Activated naive CD8-positive, alpha-beta T cell (primary cell): ENCODE measurements at regions not wholly inside any gene's neighbourhood (a gene's known extent, or its start where the extent isn't known, plus 50 kb on each side); places are given as distances from the start of the nearest gene placed in this dataset.
A peak's percentile ranks its signal among the peaks of the same experiment; 100 is the strongest.
"Not testable (repeated sequence)": the region's sequence is repeated elsewhere in the genome, so short reads cannot be mapped to it uniquely, and the experiment has no call there.

ENCODE experiments used
- H3K27ac Mint-ChIP-seq: one replicate; pipeline ENCODE4 v1.8.0; 2021; ENCODE audit warnings: mixed read lengths
- H3K27me3 Mint-ChIP-seq: one replicate; pipeline ENCODE4 v1.8.0; 2021; ENCODE audit warnings: mixed read lengths
- H3K36me3 Mint-ChIP-seq: one replicate; pipeline ENCODE4 v1.8.0; 2021; ENCODE audit warnings: mixed read lengths
- H3K4me1 Mint-ChIP-seq: one replicate; pipeline ENCODE4 v1.8.0; 2021; ENCODE audit warnings: low read depth, mixed read lengths
- H3K4me3 Mint-ChIP-seq: one replicate; pipeline ENCODE4 v1.8.0; 2021; ENCODE audit warnings: mild to moderate bottlenecking, mixed read lengths
- H3K9me3 Mint-ChIP-seq: one replicate; pipeline ENCODE4 v1.8.0; 2021; ENCODE audit warnings: low read depth, mixed read lengths

GRCh38 chr9:15069106-15069505, 158.9 kb upstream of the FREM1 start:
- H3K36me3 Mint-ChIP-seq = peaks cover 3% of the 10 kb centered on the region
- H3K4me1 Mint-ChIP-seq = no peaks in the 10 kb centered on the region
- H3K27ac Mint-ChIP-seq = no peak overlapping the region
- peaks cover 1% of the 10 kb centered on the region for H3K27me3 Mint-ChIP-seq
- H3K4me3 Mint-ChIP-seq = no peak overlapping the region
- peaks cover 10% of the 10 kb centered on the region for H3K9me3 Mint-ChIP-seq

- Mint-ChIP-seq H3K4me3 (no peak overlapping the region), H3K9me3 (peaks cover 10% of the 10 kb centered on the region), H3K27me3 (peaks cover 1% of the 10 kb centered on the region), H3K36me3 (peaks cover 3% of the 10 kb centered on the region), H3K27ac (no peak overlapping the region), H3K4me1 (no peaks in the 10 kb centered on the region)
These were observed 158.0 kb upstream of the FREM1 start for GRCh38 chr9:15068261-15068660.

GRCh38 chr9:15059003-15059402, 148.8 kb upstream of the FREM1 start:
- H3K27me3 Mint-ChIP-seq = peaks cover 3% of the 10 kb centered on the region
- no peak overlapping the region for H3K27ac Mint-ChIP-seq
- no peaks in the 10 kb centered on the region for H3K9me3 Mint-ChIP-seq
- H3K4me1 Mint-ChIP-seq = no peaks in the 10 kb centered on the region
- H3K4me3 Mint-ChIP-seq = no peak overlapping the region
- no peaks in the 10 kb centered on the region for H3K36me3 Mint-ChIP-seq

GRCh38 chr9:15058236-15058635, 148.0 kb upstream of the FREM1 start:
- no peak overlapping the region for H3K4me3 Mint-ChIP-seq
- no peak overlapping the region for H3K27ac Mint-ChIP-seq
- H3K4me1 Mint-ChIP-seq = no peaks in the 10 kb centered on the region
- peaks cover 3% of the 10 kb centered on the region for H3K27me3 Mint-ChIP-seq
- no peaks in the 10 kb centered on the region for H3K36me3 Mint-ChIP-seq
- H3K9me3 Mint-ChIP-seq = no peaks in the 10 kb centered on the region

GRCh38 chr9:15055284-15055683, 145.1 kb upstream of the FREM1 start:
- not testable (repeated sequence) for H3K27me3 Mint-ChIP-seq, H3K9me3 Mint-ChIP-seq, H3K36me3 Mint-ChIP-seq, H3K4me1 Mint-ChIP-seq, H3K4me3 Mint-ChIP-seq, H3K27ac Mint-ChIP-seq

GRCh38 chr9:15048772-15049171, 138.5 kb upstream of the FREM1 start:
- Mint-ChIP-seq H3K27ac (no peak overlapping the region), H3K4me3 (no peak overlapping the region), H3K27me3 (peaks cover 5% of the 10 kb centered on the region), H3K36me3 (no peaks in the 10 kb centered on the region), H3K9me3 (peaks cover 5% of the 10 kb centered on the region), H3K4me1 (no peaks in the 10 kb centered on the region)

- H3K27ac Mint-ChIP-seq = no peak overlapping the region
- no peak overlapping the region for H3K4me3 Mint-ChIP-seq
These were observed 136.9 kb upstream of the FREM1 start for GRCh38 chr9:15047028-15047551.

GRCh38 chr9:15033316-15033715, 123.1 kb upstream of the FREM1 start:
- Mint-ChIP-seq H3K27me3 (peaks cover 2% of the 10 kb centered on the region), H3K4me1 (no peaks in the 10 kb centered on the region), H3K4me3 (no peak overlapping the region), H3K36me3 (no peaks in the 10 kb centered on the region), H3K27ac (no peak overlapping the region), H3K9me3 (peaks cover under 1% of the 10 kb centered on the region)

More at GRCh38 chr9:15047028-15047551, 136.9 kb upstream of the FREM1 start:
- Mint-ChIP-seq H3K4me1 (no peaks in the 10 kb centered on the region), H3K36me3 (no peaks in the 10 kb centered on the region), H3K9me3 (peaks cover 3% of the 10 kb centered on the region), H3K27me3 (peaks cover 5% of the 10 kb centered on the region)

GRCh38 chr9:15032860-15033259, 122.6 kb upstream of the FREM1 start:
- Mint-ChIP-seq H3K4me3 (no peak overlapping the region), H3K27ac (no peak overlapping the region), H3K27me3 (peaks cover 2% of the 10 kb centered on the region), H3K4me1 (no peaks in the 10 kb centered on the region), H3K9me3 (peaks cover 5% of the 10 kb centered on the region), H3K36me3 (no peaks in the 10 kb centered on the region)

GRCh38 chr9:15021146-15021545, 110.9 kb upstream of the FREM1 start:
- Mint-ChIP-seq H3K4me3 (no peak overlapping the region), H3K9me3 (peaks cover 4% of the 10 kb centered on the region), H3K27me3 (peaks cover 5% of the 10 kb centered on the region), H3K36me3 (peaks cover 5% of the 10 kb centered on the region), H3K27ac (no peak overlapping the region), H3K4me1 (no peaks in the 10 kb centered on the region)

- H3K4me3 Mint-ChIP-seq = no peak overlapping the region
- no peaks in the 10 kb centered on the region for H3K9me3 Mint-ChIP-seq
- H3K4me1 Mint-ChIP-seq = no peaks in the 10 kb centered on the region
- no peak overlapping the region for H3K27ac Mint-ChIP-seq
- peaks cover 4% of the 10 kb centered on the region for H3K27me3 Mint-ChIP-seq
- peaks cover 2% of the 10 kb centered on the region for H3K36me3 Mint-ChIP-seq
These were observed 107.9 kb upstream of the FREM1 start for GRCh38 chr9:15018096-15018637.

GRCh38 chr9:15010581-15010980, 100.4 kb upstream of the FREM1 start:
- Mint-ChIP-seq H3K4me3 (no peak overlapping the region), H3K36me3 (no peaks in the 10 kb centered on the region)

GRCh38 chr9:15007698-15008097, 97.5 kb upstream of the FREM1 start:
- Mint-ChIP-seq H3K9me3 (no peaks in the 10 kb centered on the region), H3K4me3 (no peak overlapping the region), H3K36me3 (no peaks in the 10 kb centered on the region), H3K27me3 (no peaks in the 10 kb centered on the region), H3K27ac (no peak overlapping the region), H3K4me1 (no peaks in the 10 kb centered on the region)

More at GRCh38 chr9:15010581-15010980, 100.4 kb upstream of the FREM1 start:
- peaks cover under 1% of the 10 kb centered on the region for H3K27me3 Mint-ChIP-seq
- no peaks in the 10 kb centered on the region for H3K9me3 Mint-ChIP-seq
- no peaks in the 10 kb centered on the region for H3K4me1 Mint-ChIP-seq
- no peak overlapping the region for H3K27ac Mint-ChIP-seq

- Mint-ChIP-seq H3K27ac (no peak overlapping the region), H3K36me3 (no peaks in the 10 kb centered on the region), H3K4me1 (peaks cover 31% of the 10 kb centered on the region), H3K27me3 (no peaks in the 10 kb centered on the region), H3K4me3 (peak overlapping the region; percentile 84), H3K9me3 (no peaks in the 10 kb centered on the region)
These were observed 84.5 kb upstream of the FREM1 start for GRCh38 chr9:14994738-14995137.

- Mint-ChIP-seq H3K36me3 (no peaks in the 10 kb centered on the region), H3K4me3 (peak overlapping the region; percentile 84), H3K27me3 (no peaks in the 10 kb centered on the region), H3K9me3 (no peaks in the 10 kb centered on the region), H3K4me1 (peaks cover 31% of the 10 kb centered on the region), H3K27ac (peak overlapping the region; percentile 1)
These were observed 83.8 kb upstream of the FREM1 start for GRCh38 chr9:14993901-14994554.
